D341Med (cell line): ENCODE measurements at regions not wholly inside any gene's neighbourhood (a gene's known extent, or its start where the extent isn't known, plus 50 kb on each side); places are given as distances from the start of the nearest gene placed in this dataset.
A peak's percentile ranks its signal among the peaks of the same experiment; 100 is the strongest.
"Not testable (repeated sequence)": the region's sequence is repeated elsewhere in the genome, so short reads cannot be mapped to it uniquely, and the experiment has no call there.

Source experiments
- DNase-seq: peaks from one replicate; pipeline ENCODE4 v3.0.0; 2012; ENCODE audit warnings: low spot score

GRCh38 chr20:55415567-55416142, 589.7 kb downstream of the CBLN4 start:
- peak; percentile 21 for DNase-seq

GRCh38 chr20:55412508-55412907, 592.8 kb downstream of the CBLN4 start:
- DNase-seq, result not testable (repeated sequence)

GRCh38 chr20:55406891-55407290, 598.4 kb downstream of the CBLN4 start:
- no peak for DNase-seq

- no peak for DNase-seq
Measured at GRCh38 chr20:55394592-55394991, 610.7 kb downstream of the CBLN4 start.

DNA sequence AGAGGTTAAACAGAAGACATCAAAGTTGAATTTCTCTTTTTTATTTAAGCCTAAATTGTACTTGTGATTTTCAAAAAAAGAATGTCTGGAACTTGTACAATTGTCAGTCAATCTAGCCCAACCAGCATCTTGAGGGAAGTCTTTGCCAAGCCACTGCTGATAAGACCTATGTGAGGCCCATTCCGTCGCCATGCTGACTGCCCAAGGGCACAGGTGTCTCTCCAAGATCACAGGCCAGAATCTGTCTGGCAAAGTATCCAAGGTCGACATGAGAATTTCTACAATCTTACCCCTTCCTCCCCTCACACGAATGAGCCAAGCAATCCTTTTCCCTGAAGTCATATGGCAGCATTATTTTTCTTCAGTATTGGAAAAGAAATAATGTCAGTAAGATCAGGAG, 614.5 kb downstream of the CBLN4 start:
- no peak for DNase-seq

DNA sequence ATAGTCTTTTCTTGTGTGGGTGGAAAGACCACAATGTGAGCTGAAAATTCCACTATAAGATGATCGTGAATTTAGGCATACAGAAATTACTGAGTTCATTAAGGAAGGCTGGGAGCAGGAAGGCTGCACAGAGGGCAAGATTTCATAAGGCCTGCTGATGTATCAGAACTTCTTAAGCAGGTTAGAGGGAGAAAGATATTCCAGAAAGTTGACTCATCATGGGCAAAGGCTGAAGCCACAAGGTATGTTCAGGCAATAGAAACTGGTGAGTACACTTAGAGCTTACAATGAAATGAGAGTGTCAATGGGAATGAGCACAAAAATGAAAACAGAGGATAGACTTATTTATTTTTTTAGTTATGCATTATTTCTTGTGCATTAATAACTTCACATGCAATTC, 618.6 kb downstream of the CBLN4 start:
- no peak for DNase-seq

DNA sequence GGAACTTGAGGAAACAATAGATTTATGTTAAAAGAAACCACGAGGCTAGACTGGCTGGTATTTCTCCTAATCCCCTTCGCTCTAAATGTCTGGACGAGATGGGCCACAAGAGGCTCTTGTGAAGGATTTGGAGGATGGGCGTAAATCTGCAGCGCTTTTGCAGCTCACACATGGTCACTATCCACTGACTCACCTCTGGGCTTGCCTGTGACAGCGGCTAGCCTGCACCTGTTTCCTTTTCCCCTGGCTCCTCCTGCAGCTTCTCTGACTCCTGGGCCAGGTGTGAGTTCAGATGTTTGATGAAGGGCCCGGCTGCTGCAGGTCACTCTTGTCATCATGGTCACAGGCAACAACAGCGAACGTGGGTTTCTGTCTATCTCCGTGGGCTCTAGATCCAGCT, 629.4 kb downstream of the CBLN4 start:
- no peak for DNase-seq

GRCh38 chr20:55365745-55366144, 639.6 kb downstream of the CBLN4 start:
- DNase-seq, result no peak

- no peak for DNase-seq
Measured at GRCh38 chr20:55360895-55361294, 644.4 kb downstream of the CBLN4 start.

DNA sequence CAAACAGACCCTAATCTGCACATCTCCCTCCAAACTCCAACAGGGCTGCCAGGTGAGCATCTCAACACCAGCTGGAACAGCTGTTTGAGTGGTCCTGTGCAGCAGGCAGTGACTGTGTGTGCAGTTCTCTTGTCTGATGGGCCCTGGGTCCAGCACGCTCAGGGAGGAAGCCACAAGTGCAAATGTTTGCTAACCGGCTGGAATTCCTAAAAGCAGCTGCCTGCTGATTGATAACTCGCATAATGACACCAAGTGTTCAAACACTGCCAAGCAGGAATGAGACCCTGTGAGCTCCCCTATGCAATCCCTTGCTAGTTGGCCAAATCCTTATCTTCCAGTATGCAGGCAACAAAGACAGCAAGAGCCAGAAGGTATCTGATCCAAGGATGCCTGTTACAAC, 650.6 kb downstream of the CBLN4 start:
- DNase-seq, result no peak

GRCh38 chr20:55353206-55353605, 652.1 kb downstream of the CBLN4 start:
- no peak for DNase-seq

- DNase-seq, result no peak
Measured at GRCh38 chr20:55348223-55348622, 657.1 kb downstream of the CBLN4 start.

DNA sequence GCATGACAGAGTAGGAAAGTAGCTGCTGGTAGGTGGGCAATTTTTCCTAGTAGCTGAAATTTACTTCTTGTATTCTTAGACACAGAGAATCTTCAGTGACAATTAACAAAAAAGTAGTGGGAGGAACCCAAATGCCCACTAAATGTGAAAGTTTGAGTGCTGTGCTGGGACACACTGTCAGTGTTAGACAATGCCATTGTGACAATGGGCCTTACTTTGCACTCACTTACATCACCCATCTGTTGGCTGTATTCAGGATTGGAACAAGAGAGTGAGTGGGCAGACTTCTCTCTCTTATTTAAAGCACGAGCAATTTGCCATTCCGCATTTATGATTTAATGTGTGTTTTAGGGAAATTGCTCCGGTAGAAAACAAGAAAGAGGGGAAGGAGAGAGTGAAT, 662.5 kb downstream of the CBLN4 start:
- no peak for DNase-seq

DNA sequence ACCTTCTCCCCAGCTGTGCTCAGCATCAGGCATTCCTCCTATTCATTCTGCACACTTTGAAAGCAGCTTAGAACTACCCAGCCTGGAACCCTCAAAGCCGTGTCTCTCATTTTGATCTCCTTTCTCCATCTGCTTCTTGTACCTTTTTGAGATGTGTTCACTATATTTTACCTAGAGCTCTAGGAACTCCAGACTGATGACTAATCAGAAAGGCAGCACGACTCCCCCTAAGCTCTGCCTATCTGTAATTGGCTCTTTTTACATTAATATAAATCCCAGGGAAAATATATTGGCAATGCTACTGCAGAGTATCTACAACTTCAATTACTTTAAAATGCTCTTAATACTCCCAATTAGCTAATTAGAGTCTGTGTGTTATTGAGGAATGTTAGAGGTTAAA, 671.5 kb downstream of the CBLN4 start:
- DNase-seq, result no peak

- no peak for DNase-seq
Measured at GRCh38 chr20:55329108-55329507, 676.2 kb downstream of the CBLN4 start.

DNA sequence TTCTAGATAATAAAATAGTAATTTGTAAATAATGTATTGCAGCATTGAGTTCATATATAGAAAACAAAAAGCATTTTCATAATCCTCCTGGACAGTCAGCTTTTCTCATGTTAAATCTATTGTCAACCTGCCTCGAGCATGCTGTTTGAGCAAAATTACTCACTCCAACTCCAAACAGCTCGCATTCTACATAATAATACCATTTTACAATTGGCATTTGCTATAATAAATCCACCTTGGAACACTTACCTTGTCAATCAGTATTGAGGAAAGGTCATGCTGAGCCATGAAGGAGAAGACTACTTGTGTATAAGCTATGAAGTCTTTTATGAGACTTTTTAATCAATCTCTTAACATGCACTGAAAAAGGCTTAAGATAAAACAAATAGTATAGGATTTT, 682.6 kb downstream of the CBLN4 start:
- no peak for DNase-seq

GRCh38 chr20:55316753-55317152, 688.6 kb downstream of the CBLN4 start:
- no peak for DNase-seq

DNA sequence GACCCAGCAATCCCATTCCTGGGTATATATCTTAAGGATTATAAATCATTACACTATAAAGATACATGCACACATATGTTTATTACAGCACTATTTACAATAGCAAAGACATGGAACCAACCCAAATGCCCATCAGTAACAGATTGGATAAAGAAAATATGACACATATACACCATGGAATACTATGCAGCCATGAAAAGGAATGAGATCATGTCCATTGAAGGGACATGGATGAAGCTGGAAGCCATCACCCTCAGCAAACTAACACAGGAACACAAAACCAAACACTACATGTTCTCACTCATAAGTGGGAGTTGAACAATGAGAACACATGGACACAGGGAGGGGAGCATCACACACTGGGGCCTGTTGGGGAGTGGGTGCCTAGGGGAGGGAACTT, 694.5 kb downstream of the CBLN4 start:
- not testable (repeated sequence) for DNase-seq

- DNase-seq, result no peak
Measured at GRCh38 chr20:55291261-55291660, 714.1 kb downstream of the CBLN4 start.

GRCh38 chr20:55283889-55284288, 721.4 kb downstream of the CBLN4 start:
- no peak for DNase-seq

DNA sequence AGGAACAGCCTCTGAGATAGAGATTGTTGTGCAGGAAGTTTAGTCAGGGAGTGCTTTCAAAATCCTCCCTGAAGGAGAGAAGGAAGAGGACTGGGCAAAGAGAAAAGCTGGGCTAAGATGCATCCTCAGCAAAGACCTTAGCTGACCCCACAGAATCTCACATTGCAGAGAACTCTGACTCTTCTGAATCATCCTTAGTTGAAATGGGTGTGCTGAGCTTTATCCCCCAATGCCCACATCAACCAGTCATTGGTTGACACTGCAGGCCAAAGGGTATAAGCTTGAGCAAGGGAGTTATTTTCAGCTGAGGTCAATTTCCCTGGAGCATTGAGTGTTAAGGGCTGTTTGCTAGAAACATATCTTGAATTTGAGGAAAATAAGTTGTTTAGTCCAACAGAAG, 732.2 kb downstream of the CBLN4 start:
- DNase-seq, result no peak

DNA sequence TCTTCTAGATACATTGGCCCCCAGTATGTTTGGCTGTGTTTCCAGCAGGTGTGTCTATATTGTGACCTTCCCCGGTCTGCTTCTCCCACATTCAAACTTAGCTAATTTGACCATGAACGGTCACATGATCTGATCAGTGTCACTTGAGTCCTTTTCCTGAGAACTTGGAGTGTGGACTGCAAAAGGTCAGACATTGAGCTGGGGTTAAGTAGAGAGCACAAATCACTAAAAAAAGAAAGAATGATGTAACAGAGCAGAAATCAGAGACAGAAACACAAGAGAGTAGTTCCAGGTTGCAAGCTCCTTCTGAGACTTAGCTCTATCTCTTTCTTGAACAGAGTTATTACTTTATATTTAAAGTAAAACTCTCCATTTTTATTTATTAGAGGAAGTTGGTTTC, 733.9 kb downstream of the CBLN4 start:
- DNase-seq, result no peak

DNA sequence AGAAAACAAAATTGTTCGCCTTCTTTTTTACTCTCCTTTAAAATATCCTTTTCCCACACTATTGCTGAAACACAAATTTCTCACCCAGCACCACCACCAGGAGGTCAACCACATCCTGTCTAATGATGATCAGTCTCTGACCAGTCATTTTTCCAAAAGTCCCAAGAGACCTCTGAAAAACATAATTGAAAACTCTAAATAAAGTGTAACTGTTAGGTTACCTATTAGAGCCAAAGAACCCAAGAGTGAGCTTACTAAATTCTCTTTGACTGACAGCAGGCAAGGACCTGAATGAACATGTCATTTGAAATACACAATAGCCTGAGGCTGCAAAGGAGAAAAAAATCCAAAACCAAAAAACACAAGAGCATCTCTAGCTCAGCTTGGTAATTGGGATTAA, 735.4 kb downstream of the CBLN4 start:
- no peak for DNase-seq

DNA sequence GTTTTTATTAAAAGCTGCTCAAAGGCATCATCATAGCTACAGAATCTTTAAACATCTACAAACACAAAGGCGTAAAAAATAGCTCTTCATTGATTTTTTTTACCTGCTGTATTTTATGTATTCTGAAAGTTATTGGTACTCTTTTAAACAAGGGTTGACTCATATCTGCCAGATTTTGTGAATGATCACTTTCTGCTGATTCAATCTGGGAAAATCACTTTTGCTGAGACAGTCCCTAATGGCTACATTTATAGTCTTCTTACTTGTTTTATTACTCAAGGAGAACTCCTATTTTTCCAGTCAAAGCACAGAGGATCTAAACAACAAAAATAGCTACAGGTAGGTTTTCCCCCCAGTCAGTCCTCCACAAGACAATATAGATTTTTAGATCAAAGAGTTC, 739.0 kb downstream of the CBLN4 start:
- no peak for DNase-seq

GRCh38 chr20:55264703-55265239, 740.5 kb downstream of the CBLN4 start:
- DNase-seq, result no peak
